ENCODE measurements at regions not wholly inside any gene's neighbourhood (a gene's known extent, or its start where the extent isn't known, plus 50 kb on each side); places are given as distances from the start of the nearest gene placed in this dataset.

GRCh38 chr4:134070174-134070573 lies 131.4 kb downstream of the PABPC4L start:
- TF ChIP-seq ZNF449 (tag by site-specific recombination; IDR thresholded peaks at IDR 0.05) (no peak), PATZ1 (tag by site-specific recombination; IDR thresholded peaks at IDR 0.05) (no peak), ZNF274 (IDR thresholded peaks at IDR 0.05; ENCODE audit: low read length) (no peak), ZNF274 (tag by site-specific recombination; IDR thresholded peaks at IDR 0.05; ENCODE audit: borderline replicate concordance) (no peak), ZNF585B (tag by site-specific recombination; IDR thresholded peaks at IDR 0.05) (no peak), CTCF (tag by site-specific recombination; IDR thresholded peaks at IDR 0.05) (no peak), ELK4 (IDR thresholded peaks at IDR 0.05; ENCODE audit: borderline replicate concordance, low read depth, low read length) (no peak), REST (tag by site-specific recombination; IDR thresholded peaks at IDR 0.05) (no peak), ZNF121 (tag by site-specific recombination; IDR thresholded peaks at IDR 0.05) (no peak), ZNF670 (tag by site-specific recombination; IDR thresholded peaks at IDR 0.05; ENCODE audit: low read depth) (no peak)
